GM21619 (cell line): ENCODE measurements at regions not wholly inside any gene's neighbourhood (a gene's known extent, or its start where the extent isn't known, plus 50 kb on each side); places are given as distances from the start of the nearest gene placed in this dataset.
"Not testable (repeated sequence)": the region's sequence is repeated elsewhere in the genome, so short reads cannot be mapped to it uniquely, and the experiment has no call there.

Experiments used
- ATAC-seq: cut with Tn5 transposase; IDR thresholded peaks from one replicate; pipeline ENCODE4 v1.9.1; 2021; ENCODE audit not compliant: unreplicated experiment

DNA sequence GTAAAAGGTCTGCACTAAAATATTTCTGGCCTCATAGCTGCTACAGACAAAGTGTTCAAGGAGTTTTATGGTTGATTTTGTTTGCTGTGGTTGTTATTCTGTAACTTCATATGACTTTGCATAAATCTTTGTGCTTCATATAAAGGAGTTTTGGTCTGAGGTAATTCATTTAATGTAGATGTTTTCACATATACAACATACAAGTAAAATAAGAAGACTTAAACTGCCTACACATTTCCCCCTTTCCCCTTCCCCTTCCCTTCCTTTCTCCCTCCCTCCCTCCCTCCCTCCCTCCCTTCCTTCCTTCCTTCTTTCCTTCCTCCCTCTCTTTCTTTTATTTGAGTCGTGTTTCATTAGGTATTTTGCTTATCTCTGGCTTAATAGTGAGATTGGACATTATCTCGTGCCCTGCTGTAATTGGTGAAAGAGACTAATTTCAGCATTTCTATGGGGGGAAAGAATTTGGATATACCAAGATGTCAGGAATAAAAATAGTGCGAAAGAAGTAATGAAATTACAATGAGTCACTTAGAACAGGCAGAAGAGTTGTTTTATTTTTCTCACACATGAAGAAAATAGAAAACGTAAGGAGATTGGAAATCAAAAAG, 144.9 kb upstream of the MAD2L1 start:
- ATAC-seq, result no peak

DNA sequence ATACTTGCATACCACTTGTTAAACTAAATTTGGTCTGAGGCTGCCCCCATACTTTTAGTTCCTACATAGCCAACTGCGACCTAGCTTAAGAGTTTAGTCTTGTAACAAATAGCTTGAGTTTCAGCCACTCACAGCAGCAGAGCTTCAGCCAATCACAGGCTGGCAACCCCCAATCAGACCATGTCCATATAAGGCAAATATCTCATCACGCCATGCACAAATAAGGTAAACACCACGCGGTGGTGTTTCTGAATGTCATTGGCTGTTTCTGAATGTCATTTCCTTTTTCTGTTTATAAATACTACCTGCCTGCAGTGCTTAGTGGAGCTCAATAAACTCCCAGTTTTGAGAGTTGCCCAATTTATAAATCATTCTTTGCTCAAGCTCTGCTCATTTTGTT, 143.1 kb upstream of the MAD2L1 start:
- ATAC-seq, result no peak

DNA sequence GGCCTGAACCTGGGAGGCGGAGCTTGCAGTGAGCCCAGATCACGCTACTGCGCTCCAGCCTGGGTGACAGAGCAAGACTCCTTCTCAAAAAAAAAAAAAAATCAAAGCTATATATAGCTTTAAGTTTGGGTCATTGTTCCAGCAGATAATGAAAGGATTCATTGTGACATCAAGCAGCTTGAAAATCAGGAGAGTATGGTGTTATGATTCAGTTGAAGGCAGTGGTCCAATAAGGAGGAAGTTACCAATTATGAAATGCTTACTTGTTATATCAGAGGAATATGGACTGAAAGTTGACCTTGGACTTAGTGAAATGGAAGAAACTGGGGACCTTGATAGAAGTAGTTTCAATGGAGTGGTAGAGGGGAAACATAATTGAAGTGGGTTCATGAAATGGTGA, 140.4 kb upstream of the MAD2L1 start:
- no peak for ATAC-seq

DNA sequence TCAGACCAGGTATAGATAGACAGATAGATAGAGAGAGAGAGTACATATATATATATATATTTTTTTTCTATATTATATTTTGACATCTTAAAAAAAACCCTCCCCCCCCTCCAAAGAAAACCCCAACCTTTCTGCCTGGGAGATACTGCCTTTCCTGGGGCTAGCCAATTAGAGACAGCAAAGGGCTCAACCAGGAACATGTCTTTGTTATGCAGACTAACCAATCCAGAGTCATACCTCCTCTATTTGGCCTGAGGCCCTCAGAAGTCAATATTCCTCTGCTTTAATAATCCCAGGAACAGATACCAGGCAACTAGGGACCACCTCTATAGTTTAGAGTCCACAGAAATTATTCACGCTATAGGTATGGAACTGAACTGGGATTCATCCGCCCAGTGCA, 135.6 kb upstream of the MAD2L1 start:
- no peak for ATAC-seq

DNA sequence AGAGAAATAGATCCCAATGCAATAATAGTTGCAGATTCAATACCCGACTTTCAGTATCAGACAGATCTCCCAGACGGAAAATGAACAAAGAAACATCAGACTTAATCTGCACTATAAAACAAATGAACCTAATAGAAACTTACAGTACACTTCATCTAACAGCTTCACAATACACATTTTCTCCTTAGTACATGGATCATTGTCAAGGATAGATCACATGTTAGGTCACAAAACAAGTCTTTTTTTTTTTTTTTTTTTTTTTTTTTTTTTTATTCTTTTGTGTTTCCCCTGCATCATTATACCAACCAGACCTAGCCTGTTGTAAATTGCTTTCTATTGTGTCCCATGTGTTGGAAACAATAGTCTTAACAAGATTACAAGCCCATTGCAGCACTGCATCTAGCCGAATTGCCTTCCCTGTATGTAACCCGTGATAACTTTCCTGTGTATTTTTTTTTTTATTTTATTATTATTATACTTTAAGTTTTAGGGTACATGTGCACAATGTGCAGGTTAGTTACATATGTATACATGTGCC, 134.0 kb upstream of the MAD2L1 start:
- ATAC-seq, result not testable (repeated sequence)

DNA sequence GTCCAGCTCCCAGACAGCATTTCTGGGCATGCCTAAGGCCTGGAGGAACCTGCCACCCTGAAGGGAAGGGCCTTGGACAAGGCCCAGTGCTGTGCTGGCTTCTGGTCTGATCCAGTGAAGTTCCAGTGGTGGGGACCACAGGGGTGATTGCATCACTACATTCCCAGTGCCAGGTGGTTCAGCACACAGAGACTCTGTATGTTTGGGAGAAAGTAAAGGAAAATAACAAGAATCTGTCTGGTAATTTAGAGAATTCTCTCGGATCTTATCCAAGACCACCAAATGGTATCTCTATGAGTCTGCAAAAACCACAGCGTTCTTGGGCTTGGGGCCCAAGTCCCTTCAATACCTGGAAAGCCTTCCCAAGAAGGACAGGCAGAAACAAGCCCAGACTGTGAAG, 131.8 kb upstream of the MAD2L1 start:
- no peak for ATAC-seq

DNA sequence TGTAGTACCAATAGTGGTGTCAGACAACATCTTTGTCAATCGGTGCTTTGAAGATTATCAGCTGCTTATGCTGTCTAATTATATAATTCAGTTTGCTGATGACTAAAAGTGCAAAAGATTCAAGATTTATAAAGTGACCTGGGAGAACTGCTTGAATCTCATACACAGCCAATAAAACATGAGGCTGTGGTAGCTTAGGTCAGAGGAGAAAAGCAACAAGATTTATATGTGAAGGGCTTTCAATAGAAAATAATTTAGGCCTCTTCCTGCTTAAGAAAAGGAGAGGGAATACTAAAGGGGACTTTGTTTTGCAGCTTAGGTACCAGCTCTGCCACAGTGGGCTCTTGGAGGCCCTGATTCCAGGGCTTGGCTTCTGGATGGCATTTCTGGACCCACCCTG, 111.0 kb upstream of the MAD2L1 start:
- ATAC-seq, result no peak

DNA sequence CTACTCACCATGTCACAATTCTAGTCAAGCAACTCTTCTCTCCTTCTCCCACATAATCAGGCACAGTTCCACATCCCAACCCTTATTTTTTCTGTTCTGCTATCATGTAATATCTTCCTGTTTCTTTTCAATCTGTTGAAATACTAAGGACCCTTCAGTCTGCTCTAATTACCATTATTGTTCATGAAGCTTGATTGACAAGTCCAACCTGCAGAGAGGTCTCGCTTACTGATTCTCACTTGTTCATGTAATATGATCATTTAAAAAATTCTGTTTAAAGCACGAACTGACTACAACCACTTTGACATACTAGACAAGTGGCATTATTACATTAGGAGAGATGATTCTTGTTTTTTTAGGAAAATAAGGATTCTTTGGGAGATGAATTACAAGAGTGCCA, 108.6 kb upstream of the MAD2L1 start:
- no peak for ATAC-seq

DNA sequence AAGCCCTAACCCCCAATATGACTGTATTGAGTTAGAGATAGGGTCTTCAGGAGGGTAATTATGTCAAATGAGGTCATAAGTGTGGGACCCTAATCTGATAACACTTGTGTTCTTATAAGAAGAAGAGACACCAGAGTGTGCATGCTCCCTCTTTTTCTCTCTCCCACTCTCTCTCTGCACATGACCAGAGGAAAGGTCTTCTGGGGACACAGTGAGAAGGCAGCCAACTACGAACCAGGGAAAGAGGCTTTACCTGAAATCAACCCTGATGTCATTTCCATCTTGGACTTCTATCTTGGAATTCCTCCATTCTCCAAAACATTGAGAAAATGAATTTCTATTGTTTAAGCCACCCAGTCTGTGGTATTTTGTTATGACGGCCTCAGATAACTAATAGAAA, 97.2 kb upstream of the MAD2L1 start:
- ATAC-seq, result no peak

DNA sequence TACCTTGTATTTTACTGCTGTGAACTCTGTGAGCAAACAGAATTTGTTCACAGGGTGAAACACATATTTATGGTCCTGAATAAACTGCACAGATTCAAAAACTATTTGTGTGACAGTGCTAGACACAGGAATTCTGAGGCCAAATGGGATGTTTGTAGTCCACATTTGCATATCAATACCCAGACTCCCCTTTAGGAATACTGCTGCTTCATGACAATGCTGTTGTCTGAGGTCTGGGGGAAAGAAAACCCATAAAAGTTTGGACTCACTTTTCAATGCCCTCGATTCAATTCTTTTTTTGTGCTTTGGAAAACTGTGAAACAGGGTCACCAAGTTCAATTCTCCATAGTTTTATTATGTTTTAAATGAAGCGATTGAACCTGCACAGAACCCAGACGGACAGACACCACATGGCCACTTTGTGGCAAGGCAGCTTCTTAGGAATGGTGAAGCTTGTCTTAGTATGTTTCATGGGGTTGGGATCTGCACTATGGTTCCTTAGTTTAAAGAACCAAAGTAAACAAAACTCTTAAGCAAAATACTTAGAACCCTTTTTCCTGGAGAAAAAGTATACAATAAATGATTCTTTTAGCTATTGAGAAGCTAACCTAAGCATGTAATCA, 92.3 kb upstream of the MAD2L1 start:
- ATAC-seq, result no peak

DNA sequence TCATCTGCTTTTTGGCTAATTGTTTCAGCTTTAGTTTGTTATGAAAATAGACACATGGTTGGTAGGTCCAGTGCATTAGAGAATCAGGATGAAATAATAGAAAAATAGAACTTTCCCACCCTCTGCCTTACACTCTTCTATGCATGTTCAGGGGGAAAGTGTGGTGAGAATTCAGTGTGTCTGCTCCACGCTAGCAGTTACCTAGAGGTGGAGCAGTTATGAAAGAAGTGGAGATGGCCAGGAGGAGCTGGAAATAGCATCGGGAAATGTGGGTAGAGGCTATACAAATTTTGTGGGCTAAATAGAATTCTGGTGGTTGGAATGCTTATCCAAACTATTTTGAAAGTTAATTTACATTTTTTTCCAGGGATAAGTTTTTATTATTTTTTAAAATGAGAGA, 91.4 kb upstream of the MAD2L1 start:
- ATAC-seq, result no peak

DNA sequence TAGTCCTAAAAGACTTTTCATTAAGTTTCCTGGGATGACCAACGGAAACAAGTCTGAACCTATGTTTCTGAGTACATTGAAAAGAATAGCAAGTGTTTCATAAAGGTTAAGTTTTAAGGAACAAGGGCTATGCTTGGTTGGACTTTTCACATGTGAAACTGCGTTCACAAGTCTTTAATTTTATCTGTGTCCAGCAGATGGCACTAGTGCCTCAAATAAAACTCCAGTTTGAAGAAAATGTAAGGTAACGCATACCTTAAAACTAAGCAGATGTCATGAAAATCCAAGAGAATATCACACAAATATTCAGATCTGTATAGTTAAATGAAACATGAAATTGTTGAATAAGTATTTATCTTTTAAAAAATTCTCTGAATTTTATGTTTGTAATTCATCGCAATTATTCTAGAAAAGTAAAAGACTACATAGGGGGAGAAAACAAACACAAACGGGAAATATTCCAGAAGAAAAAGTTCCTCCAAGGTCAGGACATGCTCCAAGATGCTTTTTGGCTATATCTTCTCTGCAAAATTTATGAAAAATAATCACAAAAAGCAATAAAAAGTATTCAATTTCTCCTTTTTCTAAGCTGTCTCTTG, 89.6 kb upstream of the MAD2L1 start:
- peak; percentile 72 for ATAC-seq

DNA sequence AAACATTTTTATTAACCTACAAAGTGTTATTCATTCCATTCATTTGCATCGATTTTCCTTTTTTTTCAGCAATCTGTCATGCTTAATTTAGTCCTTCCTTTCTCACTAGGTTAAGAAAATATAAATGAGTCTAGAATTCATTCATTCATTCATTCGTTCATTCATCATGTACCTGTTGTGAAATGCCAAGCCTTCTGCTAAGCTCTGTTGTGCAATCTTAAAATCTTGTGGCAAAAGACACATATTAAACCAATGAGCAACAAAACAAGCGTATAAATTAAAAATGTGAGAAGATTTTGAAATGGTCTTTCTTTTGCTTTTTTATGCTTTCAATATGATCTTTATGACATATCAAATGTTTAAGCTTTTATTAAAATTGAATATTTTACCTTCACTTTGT, 88.6 kb upstream of the MAD2L1 start:
- no peak for ATAC-seq

DNA sequence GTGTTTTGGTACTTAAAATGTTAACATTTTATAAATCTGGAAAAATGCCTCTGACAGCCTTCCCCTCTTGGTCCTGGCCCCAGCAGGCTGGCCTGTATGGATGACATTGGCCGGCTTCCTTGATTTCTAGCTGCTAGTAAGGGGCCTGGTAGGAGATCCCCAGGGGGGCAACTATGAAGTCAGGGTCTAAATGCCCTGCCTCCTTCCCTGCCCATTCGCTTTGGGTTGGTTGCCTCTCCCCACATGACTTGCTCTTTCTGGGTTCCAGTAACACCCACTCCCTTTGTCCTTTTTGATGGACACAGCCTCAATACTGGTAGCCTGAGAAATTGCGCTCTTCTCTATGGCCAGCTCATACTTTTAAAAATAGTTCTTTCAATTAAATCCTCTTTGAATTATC, 78.0 kb upstream of the MAD2L1 start:
- no peak for ATAC-seq

DNA sequence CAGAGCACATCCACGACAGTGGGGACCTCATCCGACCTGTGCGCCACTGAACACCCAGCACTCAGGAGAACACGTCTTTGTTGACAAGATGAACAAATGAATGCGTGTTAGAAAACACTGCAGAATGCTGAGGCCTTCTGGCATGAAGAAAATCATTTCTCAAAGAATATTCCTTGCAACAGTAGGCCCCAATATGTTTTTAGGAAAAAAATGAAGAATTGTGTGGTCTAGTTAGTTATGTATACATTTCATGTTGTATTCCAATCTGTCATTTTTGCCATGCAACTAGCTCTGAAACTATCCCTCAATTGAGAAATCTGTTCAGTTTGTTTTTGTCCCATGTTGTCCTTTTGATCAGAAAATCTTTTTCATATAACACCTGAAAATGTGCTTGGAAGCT, 77.4 kb upstream of the MAD2L1 start:
- no peak for ATAC-seq

DNA sequence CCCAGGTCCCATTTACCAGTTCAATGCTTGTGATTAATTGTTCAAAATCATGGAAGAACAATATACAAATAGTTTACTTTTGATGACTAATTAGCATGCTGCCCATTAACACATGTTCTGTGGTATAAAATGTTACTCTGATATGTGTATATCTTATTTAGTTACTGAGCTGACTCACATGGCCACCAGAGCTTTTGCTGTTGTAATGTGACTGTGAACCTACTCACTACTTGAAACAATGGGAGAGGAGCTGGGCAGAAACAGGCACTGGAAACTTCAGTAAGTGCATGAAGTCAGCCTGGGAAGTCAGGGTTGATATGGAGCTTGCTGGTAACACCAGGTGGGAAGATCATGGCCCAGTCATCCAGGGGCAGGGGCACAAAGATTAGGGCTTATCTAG, 72.7 kb upstream of the MAD2L1 start:
- no peak for ATAC-seq

DNA sequence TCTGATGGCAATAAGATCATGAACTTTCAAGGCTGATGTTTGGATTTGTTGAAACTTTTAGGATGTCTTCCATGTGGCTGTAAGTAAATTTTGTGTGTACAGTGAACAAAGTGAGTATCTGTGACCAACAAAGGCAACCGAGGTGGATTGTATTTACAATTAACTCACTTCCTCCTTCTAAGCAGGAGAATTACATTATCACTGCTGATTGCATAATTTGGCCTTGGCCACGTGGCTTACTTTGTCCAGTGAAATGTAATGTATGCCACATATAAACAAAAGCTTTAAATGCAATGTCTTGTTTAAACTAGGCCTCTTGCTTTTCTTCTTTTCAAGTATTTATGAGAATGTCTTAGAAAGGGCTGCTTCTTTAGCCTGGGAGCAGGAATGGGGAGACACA, 66.3 kb upstream of the MAD2L1 start:
- no peak for ATAC-seq

DNA sequence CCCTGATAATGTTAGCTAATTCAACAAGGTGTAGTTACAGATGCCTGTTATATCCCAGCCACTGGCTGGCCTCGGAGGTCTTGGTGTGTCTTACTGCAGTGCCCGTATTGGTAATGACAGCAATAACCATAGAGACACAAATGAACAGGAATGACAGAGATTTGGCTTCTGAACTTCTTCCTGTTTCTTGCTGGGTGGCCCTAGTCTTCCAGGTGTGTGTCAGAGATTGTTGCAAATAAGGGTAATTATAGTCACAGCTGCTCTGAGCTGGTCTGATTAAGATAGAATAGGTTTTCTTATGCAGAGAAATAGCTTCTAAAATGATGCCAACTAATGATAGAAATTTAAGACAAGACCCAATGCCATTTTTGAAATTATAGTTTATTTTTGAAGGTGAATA, 64.1 kb upstream of the MAD2L1 start:
- ATAC-seq, result no peak
